ENCODE measurements at regions not wholly inside any gene's neighbourhood (a gene's known extent, or its start where the extent isn't known, plus 50 kb on each side); places are given as distances from the start of the nearest gene placed in this dataset.
A peak's percentile ranks its signal among the peaks of the same experiment; 100 is the strongest.

GRCh38 chr11:134779179-134779578, 367.1 kb upstream of the B3GAT1 start:
- H4K20me1 ChIP-seq (replicated peaks; ENCODE audit: control insufficient read depth, insufficient read depth, low read length), result no peaks in the 10 kb centered on the region
- FAIRE-seq (no peak), ATAC-seq (no peak), DNase-seq (ENCODE audit: extremely low read depth in 1 of 4, low spot score in 3 of 4) (no peak)
- peaks cover 0 to 3% of the 10 kb centered on the region in 2 experiments; a peak in 1 of 5 replicates for H3K27me3 ChIP-seq (ENCODE audit: control insufficient read depth in 2 of 2, insufficient read depth in 2 of 2, low read length in 2 of 2)
- no peak overlapping the region for H3K4me3 ChIP-seq
- H3K9ac ChIP-seq (ENCODE audit: insufficient read depth in 1 of 2, low read depth in 2 of 2, low read length in 2 of 2), result no peak overlapping the region
- no peaks in the 10 kb centered on the region for H3K9me3 ChIP-seq (replicated peaks; ENCODE audit: control insufficient read depth, insufficient read depth, low read depth, low read length)
- in situ Hi-C loops (cut with MboI) (no loop called here), intact Hi-C loops (cut with micrococcal nuclease) (no loop called here)
- no peak overlapping the region for H3K4me2 ChIP-seq (ENCODE audit: insufficient read depth, low read length)
- no peaks in the 10 kb centered on the region for H3K36me3 ChIP-seq (ENCODE audit: control insufficient read depth, insufficient read depth, low read length)
- no peaks in the 10 kb centered on the region for H3K4me1 ChIP-seq (replicated peaks in 1 of 2; ENCODE audit: control insufficient read depth in 2 of 2, insufficient read depth in 2 of 2, low read length in 2 of 2)
- H3K27ac ChIP-seq (ENCODE audit: extremely low read depth, low read depth, low read length), result no peak overlapping the region
- ChIA-PET POLR2A (no interaction called here), CTCF (ENCODE audit: low intra/inter-chr PET ratio) (no interaction called here)
- no peaks in the 10 kb centered on the region for H3K79me2 ChIP-seq (ENCODE audit: control insufficient read depth, insufficient read depth, low read length)
- TF ChIP-seq GABPB1 (CRISPR knock-in tag; IDR thresholded peaks at IDR 0.05), result no peak
- no peak for TF ChIP-seq CHD4 (IDR thresholded peaks at IDR 0.05; ENCODE audit: insufficient read depth, insufficient replicate concordance, low read depth, low read length, poor library complexity, severe bottlenecking)
- no peak for TF ChIP-seq RB1 (IDR thresholded peaks at IDR 0.05; ENCODE audit: low read depth)
- no peak for TF ChIP-seq PCBP2 (IDR thresholded peaks at IDR 0.05; ENCODE audit: low read depth, low read length, poor library complexity, severe bottlenecking)
- TF ChIP-seq XRCC4 (IDR thresholded peaks at IDR 0.05; ENCODE audit: extremely low read depth, insufficient read depth, insufficient read length), result no peak
- TF ChIP-seq REST (IDR thresholded peaks at IDR 0.05; ENCODE audit: borderline replicate concordance), result peak; percentile 57
- TF ChIP-seq REST (CRISPR knock-in tag; IDR thresholded peaks at IDR 0.05; ENCODE audit: low read depth), result no peak
- TF ChIP-seq CREB3 (tag; conservative IDR thresholded peaks at IDR 0.05; ENCODE audit: low read depth), result no peak
- TF ChIP-seq ZNF253 (CRISPR knock-in tag; conservative IDR thresholded peaks at IDR 0.05), result no peak
- no peak for TF ChIP-seq RAD21 (CRISPR knock-in tag; conservative IDR thresholded peaks at IDR 0.05 in 1 of 2, IDR thresholded peaks at IDR 0.05 in 1 of 2)
- BruUV-seq (replicated peaks), result no TSS peak
- no peak overlapping the region for H2AFZ ChIP-seq (ENCODE audit: low read depth, low read length)
- WGBS (ENCODE audit: insufficient coverage, low coverage, missing lambda C conversion rate), result 5% methylated on average over 4 of the region's 4 CpGs
- H3K9me1 ChIP-seq (ENCODE audit: control insufficient read depth, insufficient read depth, low read length), result no peaks in the 10 kb centered on the region
